Upper lobe of right lung (tissue), 1 donor: ENCODE measurements at regions not wholly inside any gene's neighbourhood (a gene's known extent, or its start where the extent isn't known, plus 50 kb on each side); places are given as distances from the start of the nearest gene placed in this dataset.

ENCODE experiments used
- ATAC-seq: fragments of 200-7000 bp; cut with Tn5 transposase; one replicate; pipeline ENCODE4 v1.9.1; 2020; ENCODE audit warnings: mild to moderate bottlenecking, moderate library complexity
- DNase-seq: peaks from one replicate; pipeline ENCODE4 v3.0.0-alpha.2; 2020
- H3K27ac ChIP-seq: fragments of 200-600 bp; one replicate; pipeline ENCODE4 v1.8.0; 2022
- H3K27me3 ChIP-seq: fragments of 200-600 bp; one replicate; pipeline ENCODE4 v1.8.0; 2022; ENCODE audit warnings: mild to moderate bottlenecking
- H3K36me3 ChIP-seq: fragments of 200-600 bp; one replicate; pipeline ENCODE4 v1.8.0; 2022
- H3K4me1 ChIP-seq: fragments of 200-600 bp; one replicate; pipeline ENCODE4 v1.8.0; 2022
- H3K4me3 ChIP-seq: fragments of 200-600 bp; one replicate; pipeline ENCODE4 v1.8.0; 2022; ENCODE audit warnings: mild to moderate bottlenecking
- H3K9me3 ChIP-seq: fragments of 200-600 bp; one replicate; pipeline ENCODE4 v1.8.0; 2022
- intact Hi-C: fragments of 100-400 bp; cut with DNase I; formaldehyde crosslinking; loops from one replicate; pipeline ENCODE4 v1.11.0; 2022
- TF ChIP-seq, protein P1 (sequence below): fragments of 200-600 bp; IDR thresholded peaks from one replicate; pipeline ENCODE4 v1.8.0; 2022; ENCODE audit warnings: antibody characterized with exemption
- donor health status: DM: no; HTN: yes; CAD: no; lungs with severe emphysema.

GRCh38 chr13:21895779-21896178 is 224.9 kb downstream of the FGF9 start:
- Histone ChIP-seq H3K4me3 (no peak overlapping the region), H3K9me3 (no peaks in the 10 kb centered on the region), H3K27me3 (no peaks in the 10 kb centered on the region), H3K4me1 (peaks cover 5% of the 10 kb centered on the region), H3K27ac (no peak overlapping the region), H3K36me3 (no peaks in the 10 kb centered on the region)
- intact Hi-C loops: no loop called here
- DNase-seq (no peak), ATAC-seq (no peak)
- TF ChIP-seq, protein P1, sequence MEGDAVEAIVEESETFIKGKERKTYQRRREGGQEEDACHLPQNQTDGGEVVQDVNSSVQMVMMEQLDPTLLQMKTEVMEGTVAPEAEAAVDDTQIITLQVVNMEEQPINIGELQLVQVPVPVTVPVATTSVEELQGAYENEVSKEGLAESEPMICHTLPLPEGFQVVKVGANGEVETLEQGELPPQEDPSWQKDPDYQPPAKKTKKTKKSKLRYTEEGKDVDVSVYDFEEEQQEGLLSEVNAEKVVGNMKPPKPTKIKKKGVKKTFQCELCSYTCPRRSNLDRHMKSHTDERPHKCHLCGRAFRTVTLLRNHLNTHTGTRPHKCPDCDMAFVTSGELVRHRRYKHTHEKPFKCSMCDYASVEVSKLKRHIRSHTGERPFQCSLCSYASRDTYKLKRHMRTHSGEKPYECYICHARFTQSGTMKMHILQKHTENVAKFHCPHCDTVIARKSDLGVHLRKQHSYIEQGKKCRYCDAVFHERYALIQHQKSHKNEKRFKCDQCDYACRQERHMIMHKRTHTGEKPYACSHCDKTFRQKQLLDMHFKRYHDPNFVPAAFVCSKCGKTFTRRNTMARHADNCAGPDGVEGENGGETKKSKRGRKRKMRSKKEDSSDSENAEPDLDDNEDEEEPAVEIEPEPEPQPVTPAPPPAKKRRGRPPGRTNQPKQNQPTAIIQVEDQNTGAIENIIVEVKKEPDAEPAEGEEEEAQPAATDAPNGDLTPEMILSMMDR: no peak

- Histone ChIP-seq H3K36me3 (no peaks in the 10 kb centered on the region), H3K4me1 (peaks cover 5% of the 10 kb centered on the region), H3K9me3 (no peaks in the 10 kb centered on the region), H3K27ac (no peak overlapping the region), H3K27me3 (no peaks in the 10 kb centered on the region), H3K4me3 (no peak overlapping the region)
- ATAC-seq (no peak), DNase-seq (no peak)
- intact Hi-C loops: no loop called here
- TF ChIP-seq, protein P1: no peak
Observed at GRCh38 chr13:21897161-21897560, 226.3 kb downstream of the FGF9 start.

- Histone ChIP-seq H3K27ac (no peak overlapping the region), H3K4me1 (peaks cover 9% of the 10 kb centered on the region), H3K36me3 (no peaks in the 10 kb centered on the region), H3K27me3 (no peaks in the 10 kb centered on the region), H3K4me3 (no peak overlapping the region), H3K9me3 (no peaks in the 10 kb centered on the region)
- ATAC-seq (no peak), DNase-seq (no peak)
- intact Hi-C loops: no loop called here
- TF ChIP-seq, protein P1: no peak
Observed at GRCh38 chr13:21898459-21898858, 227.6 kb downstream of the FGF9 start.

DNA sequence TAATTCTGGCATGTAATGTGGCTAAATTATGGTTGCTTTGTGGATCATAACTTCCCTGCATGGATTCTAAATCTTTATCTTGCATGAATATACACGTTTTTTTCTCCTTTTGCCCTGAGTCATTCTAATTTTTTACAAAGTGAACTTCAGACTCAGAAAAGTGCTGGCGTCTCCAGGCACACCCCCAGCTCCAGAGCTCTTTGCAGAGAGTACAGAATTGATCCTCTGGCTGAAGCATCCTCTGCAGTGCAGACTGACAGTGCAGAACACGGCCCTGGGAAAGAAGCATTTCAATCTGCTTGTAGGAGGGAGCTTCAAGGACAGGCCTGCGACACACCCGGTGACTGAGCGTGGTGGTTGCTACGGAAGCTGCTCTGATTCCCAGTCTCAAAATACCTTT is 228.1 kb downstream of the FGF9 start:
- H3K9me3 ChIP-seq: no peaks in the 10 kb centered on the region
- intact Hi-C loops: no loop called here
- H3K36me3 ChIP-seq: no peaks in the 10 kb centered on the region
- H3K27me3 ChIP-seq: no peaks in the 10 kb centered on the region
- no peak overlapping the region for H3K27ac ChIP-seq
- DNase-seq (no peak), ATAC-seq (no peak)
- H3K4me3 ChIP-seq: no peak overlapping the region
- H3K4me1 ChIP-seq: peaks cover 9% of the 10 kb centered on the region
- TF ChIP-seq, protein P1: no peak

DNA sequence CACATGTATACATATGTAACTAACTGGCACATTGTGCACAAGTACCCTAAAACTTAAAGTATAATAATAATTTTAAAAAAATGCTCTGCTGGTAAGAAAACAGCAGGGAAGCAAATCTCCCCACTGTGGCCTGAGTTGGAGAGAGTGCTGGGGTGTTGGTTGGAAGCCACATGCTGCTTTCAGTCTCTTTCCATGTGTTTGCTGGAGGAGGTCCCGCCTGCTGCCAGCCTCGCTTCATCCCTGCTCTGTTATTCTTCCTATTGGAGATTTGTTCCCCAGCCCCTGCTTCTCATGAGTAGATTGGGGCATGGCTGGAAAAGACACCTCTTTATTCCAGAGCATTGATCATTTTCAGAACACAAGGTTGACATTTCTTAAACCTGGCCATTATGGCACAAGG is 230.5 kb downstream of the FGF9 start:
- TF ChIP-seq, protein P1: no peak
- H3K4me1 ChIP-seq: peaks cover 3% of the 10 kb centered on the region
- no peaks in the 10 kb centered on the region for H3K36me3 ChIP-seq
- no peaks in the 10 kb centered on the region for H3K9me3 ChIP-seq
- no peaks in the 10 kb centered on the region for H3K27me3 ChIP-seq
- intact Hi-C loops: no loop called here
- ATAC-seq: no peak
- no peak overlapping the region for H3K4me3 ChIP-seq
- no peak overlapping the region for H3K27ac ChIP-seq
- DNase-seq: no peak
